Fibroblast of villous mesenchyme (primary cell): ENCODE measurements at regions not wholly inside any gene's neighbourhood (a gene's known extent, or its start where the extent isn't known, plus 50 kb on each side); places are given as distances from the start of the nearest gene placed in this dataset.

Source experiments
- DNase-seq: peaks from one replicate; pipeline ENCODE4 v3.0.0-alpha.2; 2010; ENCODE audit warnings: low read depth
- H3K4me3 ChIP-seq: 2 replicates; pipeline ENCODE4 v1.5.1; 2011; ENCODE audit warnings: low read depth, mild to moderate bottlenecking, low read length
- CTCF ChIP-seq: IDR thresholded peaks from 2 replicates; pipeline ENCODE4 v1.5.1; 2012; ENCODE audit warnings: low read depth, mild to moderate bottlenecking, low read length; ENCODE audit not compliant: insufficient read depth

GRCh38 chr1:184141361-184141880, 89.9 kb downstream of the TSEN15 start:
- DNase-seq, result no peak
- no peak for TF ChIP-seq CTCF
- no peak overlapping the region for H3K4me3 ChIP-seq

GRCh38 chr1:184143449-184143848, 91.9 kb downstream of the TSEN15 start:
- peak; percentile 25 for TF ChIP-seq CTCF
- peak; percentile 35 for DNase-seq
- no peak overlapping the region for H3K4me3 ChIP-seq

GRCh38 chr1:184145083-184145482, 93.6 kb downstream of the TSEN15 start:
- no peak for DNase-seq
- TF ChIP-seq CTCF, result no peak

GRCh38 chr1:184146202-184146601, 94.7 kb downstream of the TSEN15 start:
- no peak for DNase-seq
- no peak overlapping the region for H3K4me3 ChIP-seq
- no peak for TF ChIP-seq CTCF

More at GRCh38 chr1:184145083-184145482, 93.6 kb downstream of the TSEN15 start:
- no peak overlapping the region for H3K4me3 ChIP-seq

GRCh38 chr1:184150776-184151531, 99.4 kb downstream of the TSEN15 start:
- TF ChIP-seq CTCF, result no peak
- no peak overlapping the region for H3K4me3 ChIP-seq
- DNase-seq, result peak; percentile 54

- H3K4me3 ChIP-seq, result peak overlapping the region; percentile 36
- DNase-seq, result peak; percentile 53
- TF ChIP-seq CTCF, result no peak
These were observed 100.9 kb downstream of the TSEN15 start for GRCh38 chr1:184152434-184152898.
